ENCODE measurements at regions not wholly inside any gene's neighbourhood (a gene's known extent, or its start where the extent isn't known, plus 50 kb on each side); places are given as distances from the start of the nearest gene placed in this dataset.
"Not testable (repeated sequence)": the region's sequence is repeated elsewhere in the genome, so short reads cannot be mapped to it uniquely, and the experiment has no call there.

- H3K9me3 Mint-ChIP-seq = no peaks in the 10 kb centered on the region
- H3K36me3 Mint-ChIP-seq (ENCODE audit: low read depth) = no peaks in the 10 kb centered on the region
- H3K4me3 Mint-ChIP-seq = no peak overlapping the region
- no peaks in the 10 kb centered on the region for H3K4me1 Mint-ChIP-seq (ENCODE audit: low read depth)
- H3K27me3 Mint-ChIP-seq (ENCODE audit: low read depth) = peaks cover 5% of the 10 kb centered on the region
- DNase-seq (ENCODE audit: low spot score) = no peak
- no peak overlapping the region for H3K27ac Mint-ChIP-seq
Measured at GRCh38 chr15:62407962-62408361, 242.9 kb upstream of the C2CD4B start.

- Mint-ChIP-seq H3K4me1 (ENCODE audit: low read depth) (no peaks in the 10 kb centered on the region), H3K27ac (no peak overlapping the region), H3K36me3 (ENCODE audit: low read depth) (no peaks in the 10 kb centered on the region), H3K9me3 (no peaks in the 10 kb centered on the region), H3K27me3 (ENCODE audit: low read depth) (no peaks in the 10 kb centered on the region), H3K4me3 (no peak overlapping the region)
- DNase-seq (ENCODE audit: low spot score) = no peak
Measured at GRCh38 chr15:62409466-62409865, 244.4 kb upstream of the C2CD4B start.

- no peaks in the 10 kb centered on the region for H3K27me3 Mint-ChIP-seq (ENCODE audit: low read depth)
- H3K27ac Mint-ChIP-seq = no peak overlapping the region
- no peaks in the 10 kb centered on the region for H3K9me3 Mint-ChIP-seq
- no peaks in the 10 kb centered on the region for H3K36me3 Mint-ChIP-seq (ENCODE audit: low read depth)
- H3K4me3 Mint-ChIP-seq = no peak overlapping the region
- no peak for DNase-seq (ENCODE audit: low spot score)
- no peaks in the 10 kb centered on the region for H3K4me1 Mint-ChIP-seq (ENCODE audit: low read depth)
Measured at GRCh38 chr15:62412686-62413085, 247.6 kb upstream of the C2CD4B start.

GRCh38 chr15:62413153-62413552, 248.1 kb upstream of the C2CD4B start:
- no peaks in the 10 kb centered on the region for H3K9me3 Mint-ChIP-seq
- H3K36me3 Mint-ChIP-seq (ENCODE audit: low read depth) = no peaks in the 10 kb centered on the region
- H3K4me1 Mint-ChIP-seq (ENCODE audit: low read depth) = no peaks in the 10 kb centered on the region
- no peaks in the 10 kb centered on the region for H3K27me3 Mint-ChIP-seq (ENCODE audit: low read depth)
- no peak overlapping the region for H3K27ac Mint-ChIP-seq
- H3K4me3 Mint-ChIP-seq = no peak overlapping the region
- no peak for DNase-seq (ENCODE audit: low spot score)

- H3K36me3 Mint-ChIP-seq (ENCODE audit: low read depth) = no peaks in the 10 kb centered on the region
- no peaks in the 10 kb centered on the region for H3K9me3 Mint-ChIP-seq
- DNase-seq (ENCODE audit: low spot score) = no peak
- H3K27me3 Mint-ChIP-seq (ENCODE audit: low read depth) = no peaks in the 10 kb centered on the region
- H3K4me3 Mint-ChIP-seq = no peak overlapping the region
- no peak overlapping the region for H3K27ac Mint-ChIP-seq
- H3K4me1 Mint-ChIP-seq (ENCODE audit: low read depth) = no peaks in the 10 kb centered on the region
Measured at GRCh38 chr15:62413786-62414185, 248.7 kb upstream of the C2CD4B start.

GRCh38 chr15:62415498-62415897, 250.4 kb upstream of the C2CD4B start:
- no peaks in the 10 kb centered on the region for H3K27me3 Mint-ChIP-seq (ENCODE audit: low read depth)
- H3K27ac Mint-ChIP-seq = no peak overlapping the region
- H3K4me3 Mint-ChIP-seq = no peak overlapping the region
- H3K9me3 Mint-ChIP-seq = no peaks in the 10 kb centered on the region
- DNase-seq (ENCODE audit: low spot score) = no peak
- H3K4me1 Mint-ChIP-seq (ENCODE audit: low read depth) = no peaks in the 10 kb centered on the region
- no peaks in the 10 kb centered on the region for H3K36me3 Mint-ChIP-seq (ENCODE audit: low read depth)

GRCh38 chr15:62416526-62416925, 251.4 kb upstream of the C2CD4B start:
- DNase-seq (ENCODE audit: low spot score) = no peak
- Mint-ChIP-seq H3K4me1 (ENCODE audit: low read depth) (no peaks in the 10 kb centered on the region), H3K4me3 (no peak overlapping the region), H3K27ac (no peak overlapping the region), H3K27me3 (ENCODE audit: low read depth) (no peaks in the 10 kb centered on the region), H3K9me3 (no peaks in the 10 kb centered on the region), H3K36me3 (ENCODE audit: low read depth) (no peaks in the 10 kb centered on the region)

- Mint-ChIP-seq H3K36me3 (ENCODE audit: low read depth) (no peaks in the 10 kb centered on the region), H3K4me3 (no peak overlapping the region), H3K27ac (no peak overlapping the region), H3K9me3 (no peaks in the 10 kb centered on the region), H3K4me1 (ENCODE audit: low read depth) (no peaks in the 10 kb centered on the region), H3K27me3 (ENCODE audit: low read depth) (no peaks in the 10 kb centered on the region)
- DNase-seq (ENCODE audit: low spot score) = no peak
Measured at GRCh38 chr15:62417439-62417838, 252.4 kb upstream of the C2CD4B start.

- not testable (repeated sequence) for DNase-seq (ENCODE audit: low spot score); H3K27me3 Mint-ChIP-seq (ENCODE audit: low read depth); H3K27ac Mint-ChIP-seq; H3K36me3 Mint-ChIP-seq (ENCODE audit: low read depth); H3K4me1 Mint-ChIP-seq (ENCODE audit: low read depth); H3K9me3 Mint-ChIP-seq; H3K4me3 Mint-ChIP-seq
Measured at GRCh38 chr15:62418496-62418895, 253.4 kb upstream of the C2CD4B start.

GRCh38 chr15:62419192-62419591, 254.1 kb upstream of the C2CD4B start:
- Mint-ChIP-seq H3K27me3 (ENCODE audit: low read depth) (no peaks in the 10 kb centered on the region), H3K9me3 (no peaks in the 10 kb centered on the region), H3K4me1 (ENCODE audit: low read depth) (no peaks in the 10 kb centered on the region), H3K4me3 (no peak overlapping the region), H3K36me3 (ENCODE audit: low read depth) (no peaks in the 10 kb centered on the region), H3K27ac (no peak overlapping the region)
- DNase-seq (ENCODE audit: low spot score) = no peak

GRCh38 chr15:62420371-62420770, 255.3 kb upstream of the C2CD4B start:
- not testable (repeated sequence) for H3K27me3 Mint-ChIP-seq (ENCODE audit: low read depth); H3K27ac Mint-ChIP-seq; H3K4me3 Mint-ChIP-seq; H3K9me3 Mint-ChIP-seq; H3K36me3 Mint-ChIP-seq (ENCODE audit: low read depth); H3K4me1 Mint-ChIP-seq (ENCODE audit: low read depth); DNase-seq (ENCODE audit: low spot score)

- H3K4me1 Mint-ChIP-seq (ENCODE audit: low read depth) = no peaks in the 10 kb centered on the region
- no peaks in the 10 kb centered on the region for H3K9me3 Mint-ChIP-seq
- H3K27ac Mint-ChIP-seq = no peak overlapping the region
- no peak overlapping the region for H3K4me3 Mint-ChIP-seq
- no peaks in the 10 kb centered on the region for H3K27me3 Mint-ChIP-seq (ENCODE audit: low read depth)
- no peak for DNase-seq (ENCODE audit: low spot score)
- H3K36me3 Mint-ChIP-seq (ENCODE audit: low read depth) = no peaks in the 10 kb centered on the region
Measured at GRCh38 chr15:62421289-62421688, 256.2 kb upstream of the C2CD4B start.

- H3K27ac Mint-ChIP-seq = no peak overlapping the region
- H3K36me3 Mint-ChIP-seq (ENCODE audit: low read depth) = no peaks in the 10 kb centered on the region
- H3K4me3 Mint-ChIP-seq = no peak overlapping the region
- no peak for DNase-seq (ENCODE audit: low spot score)
- H3K9me3 Mint-ChIP-seq = no peaks in the 10 kb centered on the region
- H3K4me1 Mint-ChIP-seq (ENCODE audit: low read depth) = no peaks in the 10 kb centered on the region
- peaks cover 2% of the 10 kb centered on the region for H3K27me3 Mint-ChIP-seq (ENCODE audit: low read depth)
Measured at GRCh38 chr15:62426387-62426956, 261.4 kb upstream of the C2CD4B start.

GRCh38 chr15:62428259-62428658, 263.2 kb upstream of the C2CD4B start:
- Mint-ChIP-seq H3K27me3 (ENCODE audit: low read depth) (peaks cover 2% of the 10 kb centered on the region), H3K4me1 (ENCODE audit: low read depth) (no peaks in the 10 kb centered on the region), H3K9me3 (no peaks in the 10 kb centered on the region), H3K4me3 (no peak overlapping the region), H3K27ac (no peak overlapping the region), H3K36me3 (ENCODE audit: low read depth) (no peaks in the 10 kb centered on the region)
- DNase-seq (ENCODE audit: low spot score) = no peak

GRCh38 chr15:62428851-62429598, 263.9 kb upstream of the C2CD4B start:
- no peak overlapping the region for H3K4me3 Mint-ChIP-seq
- H3K36me3 Mint-ChIP-seq (ENCODE audit: low read depth) = no peaks in the 10 kb centered on the region
- DNase-seq (ENCODE audit: low spot score) = no peak
- H3K9me3 Mint-ChIP-seq = no peaks in the 10 kb centered on the region
- peaks cover 2% of the 10 kb centered on the region for H3K27me3 Mint-ChIP-seq (ENCODE audit: low read depth)
- no peaks in the 10 kb centered on the region for H3K4me1 Mint-ChIP-seq (ENCODE audit: low read depth)
- H3K27ac Mint-ChIP-seq = no peak overlapping the region
